ENCODE measurements at regions not wholly inside any gene's neighbourhood (a gene's known extent, or its start where the extent isn't known, plus 50 kb on each side); places are given as distances from the start of the nearest gene placed in this dataset.
"Not testable (repeated sequence)": the region's sequence is repeated elsewhere in the genome, so short reads cannot be mapped to it uniquely, and the experiment has no call there.

DNA sequence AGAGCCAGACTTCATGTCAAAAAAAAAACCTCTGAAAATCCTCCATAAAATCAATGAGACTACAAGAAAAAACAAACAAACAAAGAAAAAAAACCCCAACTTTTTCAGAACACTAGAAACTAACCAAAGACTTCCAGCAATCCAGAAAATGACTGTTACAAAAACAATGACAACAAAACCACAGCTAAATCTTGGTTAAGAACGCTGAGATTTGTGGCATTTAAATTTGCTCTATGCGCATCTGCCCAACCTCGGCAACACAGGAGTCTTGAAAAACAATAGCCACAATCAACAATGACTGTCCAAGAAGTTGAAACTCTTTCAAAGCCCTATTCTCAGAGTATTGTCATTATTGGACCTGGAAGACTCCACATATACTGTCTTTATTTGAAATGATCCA lies 402.4 kb downstream of the ZFHX3 start:
- Histone ChIP-seq H3K4me1 (ENCODE audit: control insufficient read depth in 1 of 2, insufficient read depth in 2 of 2, low read length in 2 of 2) (no peaks in the 10 kb centered on the region), H3K36me3 (ENCODE audit: control insufficient read depth in 1 of 2, insufficient read depth in 2 of 2, low read length in 1 of 2) (no peaks in the 10 kb centered on the region), H3K4me3 (ENCODE audit: low read length in 2 of 2) (no peak overlapping the region), H3K27ac (ENCODE audit: low read depth in 1 of 2, low read length in 2 of 2) (no peak overlapping the region), H3K9me3 (ENCODE audit: control insufficient read depth, low read length) (no peaks in the 10 kb centered on the region), H3K27me3 (ENCODE audit: control insufficient read depth in 1 of 2, insufficient read depth in 2 of 2, low read length in 1 of 2) (no peaks in the 10 kb centered on the region)
- WGBS, 2 donors, result 78 to 83% methylated on average over 3 of the region's 3 CpGs
- intact Hi-C loops (cut with DNase I), result no loop called here
- ATAC-seq (ENCODE audit: low FRiP score) (no peak), DNase-seq (no peak)

DNA sequence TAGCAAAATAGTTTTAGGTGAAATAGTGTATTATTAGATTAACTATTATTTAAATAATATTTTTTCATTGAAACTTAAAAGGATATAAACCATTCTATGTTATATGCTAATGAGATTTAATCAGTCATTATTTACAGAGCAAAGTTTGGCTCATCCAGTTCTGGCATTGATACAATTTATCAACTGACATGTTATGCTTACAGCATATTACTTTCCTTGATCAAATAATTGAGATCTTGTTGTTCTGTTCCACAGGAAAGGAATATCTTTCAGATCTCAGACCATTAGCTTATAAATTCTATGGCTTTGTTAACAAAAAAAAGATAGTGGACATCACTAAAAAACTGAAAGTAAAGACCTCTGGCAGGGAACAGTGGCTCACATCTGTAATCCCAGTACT lies 403.0 kb downstream of the ZFHX3 start:
- Histone ChIP-seq H3K9me3 (ENCODE audit: control insufficient read depth, low read length) (no peaks in the 10 kb centered on the region), H3K27ac (ENCODE audit: low read depth in 1 of 2, low read length in 2 of 2) (no peak overlapping the region), H3K4me3 (ENCODE audit: low read length in 2 of 2) (no peak overlapping the region), H3K4me1 (ENCODE audit: control insufficient read depth in 1 of 2, insufficient read depth in 2 of 2, low read length in 2 of 2) (no peaks in the 10 kb centered on the region), H3K27me3 (ENCODE audit: control insufficient read depth in 1 of 2, insufficient read depth in 2 of 2, low read length in 1 of 2) (no peaks in the 10 kb centered on the region), H3K36me3 (ENCODE audit: control insufficient read depth in 1 of 2, insufficient read depth in 2 of 2, low read length in 1 of 2) (no peaks in the 10 kb centered on the region)
- intact Hi-C loops (cut with DNase I), result no loop called here
- DNase-seq (no peak), ATAC-seq (ENCODE audit: low FRiP score) (no peak)

DNA sequence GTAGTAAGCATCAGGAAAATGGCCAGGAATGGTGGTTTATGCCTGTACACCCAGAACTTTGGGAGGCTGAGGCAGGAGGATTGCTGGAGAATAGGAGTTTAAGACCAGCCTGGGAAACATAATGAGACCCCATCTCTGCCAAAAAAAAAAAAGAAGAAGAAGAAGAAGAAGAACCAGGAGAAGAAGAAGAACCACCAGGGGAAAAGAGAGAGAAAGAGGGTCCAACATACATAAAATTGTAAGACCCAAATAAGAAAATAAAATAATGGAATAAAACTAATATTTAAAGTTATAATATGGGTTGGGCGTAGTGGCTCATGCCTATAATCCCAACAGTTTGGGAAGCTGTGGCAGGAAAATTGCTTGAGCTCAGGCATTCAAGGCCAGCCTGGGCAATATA lies 408.4 kb downstream of the ZFHX3 start:
- H3K4me3 ChIP-seq (ENCODE audit: low read length in 2 of 2), result no peak overlapping the region
- no peaks in the 10 kb centered on the region for H3K36me3 ChIP-seq (ENCODE audit: control insufficient read depth in 1 of 2, insufficient read depth in 2 of 2, low read length in 1 of 2)
- WGBS, 2 donors, result 96 to 97% methylated on average over 1 of the region's 1 CpG
- no peaks in the 10 kb centered on the region for H3K4me1 ChIP-seq (ENCODE audit: control insufficient read depth in 1 of 2, insufficient read depth in 2 of 2, low read length in 2 of 2)
- H3K27ac ChIP-seq (ENCODE audit: low read depth in 1 of 2, low read length in 2 of 2), result no peak overlapping the region
- intact Hi-C loops (cut with DNase I), result no loop called here
- peaks cover 3% of the 10 kb centered on the region for H3K9me3 ChIP-seq (ENCODE audit: control insufficient read depth, low read length)
- DNase-seq (no peak), ATAC-seq (ENCODE audit: low FRiP score) (no peak)
- H3K27me3 ChIP-seq (ENCODE audit: control insufficient read depth in 1 of 2, insufficient read depth in 2 of 2, low read length in 1 of 2), result no peaks in the 10 kb centered on the region

DNA sequence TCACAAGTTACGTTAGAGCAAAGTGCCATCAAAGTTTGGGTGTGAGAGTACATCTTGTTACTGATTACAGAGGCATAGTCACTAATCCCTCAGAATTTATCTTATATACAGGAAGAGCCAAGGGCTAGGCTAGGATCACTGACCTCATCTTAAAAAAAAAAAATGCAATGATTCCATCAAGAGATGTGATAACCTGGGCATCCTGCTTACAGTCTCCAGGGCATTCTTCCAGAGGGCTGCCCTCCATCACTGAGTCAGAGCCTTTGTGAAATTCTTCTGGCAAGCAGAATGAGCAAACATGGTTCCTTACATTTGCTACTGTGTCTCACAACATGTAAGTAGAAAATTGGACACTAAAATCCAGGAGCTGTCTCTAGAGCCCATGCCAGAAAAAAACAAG lies 410.6 kb downstream of the ZFHX3 start:
- no peaks in the 10 kb centered on the region for H3K27me3 ChIP-seq (ENCODE audit: control insufficient read depth in 1 of 2, insufficient read depth in 2 of 2, low read length in 1 of 2)
- H3K27ac ChIP-seq (ENCODE audit: low read depth in 1 of 2, low read length in 2 of 2), result no peak overlapping the region
- no peak for DNase-seq
- no peak for ATAC-seq (ENCODE audit: low FRiP score)
- WGBS, 2 donors, result 75 to 76% methylated on average over 1 of the region's 1 CpG
- no peak overlapping the region for H3K4me3 ChIP-seq (ENCODE audit: low read length in 2 of 2)
- H3K4me1 ChIP-seq (ENCODE audit: control insufficient read depth in 1 of 2, insufficient read depth in 2 of 2, low read length in 2 of 2), result no peaks in the 10 kb centered on the region
- intact Hi-C loops (cut with DNase I), result no loop called here
- H3K36me3 ChIP-seq (ENCODE audit: control insufficient read depth in 1 of 2, insufficient read depth in 2 of 2, low read length in 1 of 2), result no peaks in the 10 kb centered on the region
- H3K9me3 ChIP-seq (ENCODE audit: control insufficient read depth, low read length), result peaks cover 3% of the 10 kb centered on the region

DNA sequence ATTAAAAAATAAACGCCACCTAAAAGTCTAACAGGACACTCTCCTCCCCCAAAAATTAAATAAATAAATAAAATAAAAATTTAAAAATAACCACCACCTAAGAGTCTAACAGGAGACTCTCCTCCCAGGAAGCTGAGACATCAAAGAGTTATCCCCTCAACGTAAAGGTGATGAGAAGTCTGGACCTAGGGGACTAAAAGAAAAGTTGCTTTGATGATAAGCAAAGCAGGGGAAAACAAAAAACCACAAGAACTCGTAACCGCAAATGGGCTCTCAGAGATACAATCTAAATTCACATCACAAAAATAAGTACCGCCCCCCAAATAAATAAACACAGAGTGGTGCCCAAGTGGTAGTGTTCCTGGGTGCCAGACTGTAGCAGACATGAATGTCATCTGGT lies 412.2 kb downstream of the ZFHX3 start:
- Histone ChIP-seq H3K9me3 (ENCODE audit: control insufficient read depth, low read length) (peaks cover 3% of the 10 kb centered on the region), H3K27me3 (ENCODE audit: control insufficient read depth in 1 of 2, insufficient read depth in 2 of 2, low read length in 1 of 2) (no peaks in the 10 kb centered on the region), H3K36me3 (ENCODE audit: control insufficient read depth in 1 of 2, insufficient read depth in 2 of 2, low read length in 1 of 2) (no peaks in the 10 kb centered on the region), H3K27ac (ENCODE audit: low read depth in 1 of 2, low read length in 2 of 2) (no peak overlapping the region), H3K4me3 (ENCODE audit: low read length in 2 of 2) (no peak overlapping the region), H3K4me1 (ENCODE audit: control insufficient read depth in 1 of 2, insufficient read depth in 2 of 2, low read length in 2 of 2) (no peaks in the 10 kb centered on the region)
- WGBS, 2 donors, result 96 to 97% methylated on average over 5 of the region's 5 CpGs
- ATAC-seq (ENCODE audit: low FRiP score), result no peak
- no peak for DNase-seq
- intact Hi-C loops (cut with DNase I), result no loop called here

DNA sequence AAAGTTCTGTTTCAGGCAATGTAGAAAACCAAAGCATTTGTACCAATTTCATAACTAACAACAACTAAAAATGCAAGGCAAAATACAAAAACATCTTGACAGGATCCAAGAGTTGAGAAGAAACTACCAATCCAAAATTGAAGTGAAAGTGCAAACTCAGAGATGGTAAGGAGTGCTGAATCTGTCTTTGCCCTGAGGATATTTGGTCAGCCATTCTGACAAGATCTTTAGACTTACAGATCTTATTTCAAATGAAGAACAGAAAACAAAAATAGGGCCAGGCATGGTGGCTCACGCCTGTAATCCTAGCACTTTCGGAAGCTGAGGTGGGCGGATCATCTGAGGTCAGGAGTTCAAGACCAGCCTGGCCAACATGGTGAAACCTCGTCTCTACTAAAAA lies 412.8 kb downstream of the ZFHX3 start:
- DNase-seq (no peak), ATAC-seq (ENCODE audit: low FRiP score) (no peak)
- 92 to 97% methylated on average over 4 of the region's 4 CpGs for WGBS, 2 donors
- Histone ChIP-seq H3K9me3 (ENCODE audit: control insufficient read depth, low read length) (peaks cover 3% of the 10 kb centered on the region), H3K27ac (ENCODE audit: low read depth in 1 of 2, low read length in 2 of 2) (no peak overlapping the region), H3K36me3 (ENCODE audit: control insufficient read depth in 1 of 2, insufficient read depth in 2 of 2, low read length in 1 of 2) (no peaks in the 10 kb centered on the region), H3K4me1 (ENCODE audit: control insufficient read depth in 1 of 2, insufficient read depth in 2 of 2, low read length in 2 of 2) (no peaks in the 10 kb centered on the region), H3K4me3 (ENCODE audit: low read length in 2 of 2) (no peak overlapping the region), H3K27me3 (ENCODE audit: control insufficient read depth in 1 of 2, insufficient read depth in 2 of 2, low read length in 1 of 2) (no peaks in the 10 kb centered on the region)
- intact Hi-C loops (cut with DNase I), result no loop called here

DNA sequence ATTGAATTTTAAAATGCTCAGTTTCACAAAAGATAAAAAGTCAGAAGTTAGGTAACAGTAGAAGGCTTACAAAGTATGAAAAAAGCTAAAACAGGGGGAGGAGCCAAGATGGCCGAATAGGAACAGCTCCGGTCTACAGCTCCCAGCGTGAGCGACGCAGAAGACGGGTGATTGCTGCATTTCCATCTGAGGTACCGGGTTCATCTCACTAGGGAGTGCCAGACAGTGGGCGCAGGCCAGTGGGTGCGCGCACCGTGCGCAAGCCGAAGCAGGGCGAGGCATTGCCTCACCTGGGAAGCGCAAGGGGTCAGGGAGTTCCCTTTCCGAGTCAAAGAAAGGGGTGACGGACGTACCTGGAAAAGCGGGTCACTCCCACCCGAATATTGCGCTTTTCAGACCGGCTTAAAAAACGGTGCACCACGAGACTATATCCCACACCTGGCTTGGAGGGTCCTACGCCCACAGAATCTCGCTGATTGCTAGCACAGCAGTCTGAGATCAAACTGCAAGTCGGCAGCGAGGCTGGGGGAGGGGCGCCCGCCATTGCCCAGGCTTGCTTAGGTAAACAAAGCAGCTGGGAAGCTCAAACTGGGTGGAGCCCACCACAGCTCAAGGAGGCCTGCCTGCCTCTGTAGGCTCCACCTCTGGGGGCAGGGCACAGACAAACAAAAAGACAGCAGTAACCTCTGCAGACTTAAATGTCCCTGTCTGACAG lies 420.6 kb downstream of the ZFHX3 start:
- not testable (repeated sequence) for ATAC-seq (ENCODE audit: low FRiP score); H3K4me3 ChIP-seq (ENCODE audit: low read length in 2 of 2)
- 52 to 80% methylated on average over 22 to 30 of the region's 30 CpGs for WGBS, 2 donors

DNA sequence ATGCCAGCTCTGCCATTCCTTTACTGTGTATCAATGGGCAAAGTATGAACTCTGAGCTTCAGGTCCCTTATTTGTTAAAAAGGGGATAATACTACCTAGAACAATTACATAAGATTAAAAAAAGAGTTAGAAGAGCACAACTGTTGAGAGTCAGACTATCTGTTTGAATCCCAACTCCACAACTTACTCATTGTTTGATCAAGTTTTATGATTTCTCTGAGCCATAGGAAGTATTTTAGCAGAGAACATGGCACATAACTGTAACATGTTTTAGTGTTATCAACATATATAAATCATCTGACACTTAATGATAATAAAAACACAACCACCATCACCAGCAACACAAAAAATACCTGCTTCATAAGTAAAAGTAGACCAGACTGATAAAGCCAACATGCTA lies 421.3 kb downstream of the ZFHX3 start:
- H3K4me1 ChIP-seq (ENCODE audit: control insufficient read depth in 1 of 2, insufficient read depth in 2 of 2, low read length in 2 of 2), result peaks cover 0 to 2% of the 10 kb centered on the region in 2 donors
- DNase-seq (no peak), ATAC-seq (ENCODE audit: low FRiP score) (no peak)
- H3K36me3 ChIP-seq (ENCODE audit: control insufficient read depth in 1 of 2, insufficient read depth in 2 of 2, low read length in 1 of 2), result no peaks in the 10 kb centered on the region
- no peak overlapping the region for H3K4me3 ChIP-seq (ENCODE audit: low read length in 2 of 2)
- intact Hi-C loops (cut with DNase I), result no loop called here
- no peaks in the 10 kb centered on the region for H3K27me3 ChIP-seq (ENCODE audit: control insufficient read depth in 1 of 2, insufficient read depth in 2 of 2, low read length in 1 of 2)
- no peak overlapping the region for H3K27ac ChIP-seq (ENCODE audit: low read depth in 1 of 2, low read length in 2 of 2)
- H3K9me3 ChIP-seq (ENCODE audit: control insufficient read depth, low read length), result no peaks in the 10 kb centered on the region

More for the DNA sequence above, 420.6 kb downstream of the ZFHX3 start:
- intact Hi-C loops (cut with DNase I); H3K4me1 ChIP-seq (ENCODE audit: control insufficient read depth in 1 of 2, insufficient read depth in 2 of 2, low read length in 2 of 2); DNase-seq; H3K9me3 ChIP-seq (ENCODE audit: control insufficient read depth, low read length); H3K36me3 ChIP-seq (ENCODE audit: control insufficient read depth in 1 of 2, insufficient read depth in 2 of 2, low read length in 1 of 2); H3K27ac ChIP-seq (ENCODE audit: low read depth in 1 of 2, low read length in 2 of 2); H3K27me3 ChIP-seq (ENCODE audit: control insufficient read depth in 1 of 2, insufficient read depth in 2 of 2, low read length in 1 of 2): not testable (repeated sequence)

DNA sequence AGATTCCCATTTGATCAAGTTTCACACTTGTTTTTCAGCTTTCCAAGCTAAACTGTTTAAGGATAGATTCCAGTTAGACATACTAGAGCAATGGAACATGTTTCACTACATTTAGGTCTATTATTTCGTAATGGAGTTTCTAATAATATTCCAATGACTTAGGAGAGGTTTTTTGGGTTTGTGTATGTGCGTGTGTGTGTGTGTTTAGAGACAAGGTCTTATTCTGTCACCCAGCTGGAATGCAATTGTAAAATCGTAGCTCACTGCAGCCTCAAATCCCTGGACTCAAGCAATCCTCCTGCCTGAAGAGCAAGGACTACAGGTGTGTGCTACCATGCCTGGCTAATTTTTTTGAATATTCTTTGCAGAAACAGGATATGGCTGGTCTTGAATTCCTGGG lies 426.3 kb downstream of the ZFHX3 start:
- Histone ChIP-seq H3K4me3 (ENCODE audit: low read length in 2 of 2) (no peak overlapping the region), H3K9me3 (ENCODE audit: control insufficient read depth, low read length) (no peaks in the 10 kb centered on the region), H3K27me3 (ENCODE audit: control insufficient read depth in 1 of 2, insufficient read depth in 2 of 2, low read length in 1 of 2) (no peaks in the 10 kb centered on the region), H3K27ac (ENCODE audit: low read depth in 1 of 2, low read length in 2 of 2) (no peak overlapping the region), H3K4me1 (ENCODE audit: control insufficient read depth in 1 of 2, insufficient read depth in 2 of 2, low read length in 2 of 2) (peaks cover 0 to 2% of the 10 kb centered on the region in 2 donors), H3K36me3 (ENCODE audit: control insufficient read depth in 1 of 2, insufficient read depth in 2 of 2, low read length in 1 of 2) (no peaks in the 10 kb centered on the region)
- WGBS, 2 donors, result 9 to 15% methylated on average over 3 of the region's 3 CpGs
- no peak for DNase-seq
- intact Hi-C loops (cut with DNase I), result no loop called here
- ATAC-seq (ENCODE audit: low FRiP score), result no peak

All from aorta (tissue), 5 donors.